Liver (tissue), 8 donors: ENCODE measurements at regions not wholly inside any gene's neighbourhood (a gene's known extent, or its start where the extent isn't known, plus 50 kb on each side); places are given as distances from the start of the nearest gene placed in this dataset.

Source experiments
- DNase-seq: peaks from one replicate; pipeline ENCODE4 v3.0.0-alpha.2; 2017; ENCODE audit warnings: low spot score
- H3K27ac ChIP-seq, 2 donors: one replicate each; pipeline ENCODE4 v1.7.0; 2013; ENCODE audit warnings: inconsistent platforms in 2 of 2, low read length in 2 of 2, control low read depth in 1 of 2, low read depth in 1 of 2, mild to moderate bottlenecking in 1 of 2
- H3K27me3 ChIP-seq, 4 donors: one replicate each; pipeline versions ENCODE4 v1.6.1 to v1.7.0; 2013; ENCODE audit warnings: low read length in 3 of 4, inconsistent platforms in 1 of 4, mild to moderate bottlenecking in 1 of 4, moderate library complexity in 1 of 4; ENCODE audit not compliant: control insufficient read depth in 4 of 4, insufficient read depth in 4 of 4
- H3K36me3 ChIP-seq, 4 donors: one replicate each; pipeline versions ENCODE4 v1.6.1 to v1.7.0; 2013; ENCODE audit warnings: low read length in 3 of 4, mild to moderate bottlenecking in 3 of 4, low read depth in 1 of 4, moderate library complexity in 1 of 4; ENCODE audit not compliant: control insufficient read depth in 4 of 4, insufficient read depth in 3 of 4
- H3K4me1 ChIP-seq, 4 donors: one replicate each; pipeline versions ENCODE4 v1.6.1 to v1.7.0; 2013; ENCODE audit warnings: low read length in 3 of 4, mild to moderate bottlenecking in 3 of 4, moderate library complexity in 1 of 4; ENCODE audit not compliant: control insufficient read depth in 4 of 4, insufficient read depth in 4 of 4
- H3K4me3 ChIP-seq, 3 donors: one replicate each; pipeline versions ENCODE4 v1.6.1 to v1.7.0; 2013; ENCODE audit warnings: low read length in 3 of 3, control low read depth in 1 of 3, low read depth in 1 of 3, mild to moderate bottlenecking in 1 of 3
- H3K9ac ChIP-seq, 2 donors: one replicate each; pipeline ENCODE4 v1.7.0; 2013; ENCODE audit warnings: low read length in 2 of 2, mild to moderate bottlenecking in 2 of 2, moderate library complexity in 2 of 2, control low read depth in 1 of 2, low read depth in 1 of 2
- H3K9me3 ChIP-seq, 4 donors: one replicate each; pipeline versions ENCODE4 v1.6.1 to v1.7.0; 2013; ENCODE audit warnings: low read length in 3 of 4; ENCODE audit not compliant: control insufficient read depth in 4 of 4
- EGR1 ChIP-seq, 2 donors: IDR thresholded peaks; 2 replicates each; pipeline ENCODE4 v1.6.1; 2016 to 2018; ENCODE audit warnings: antibody characterized with exemption in 2 of 2, low read depth in 2 of 2
- FOXA1 ChIP-seq: IDR thresholded peaks from 2 replicates; pipeline ENCODE4 v1.6.1; 2016; ENCODE audit warnings: antibody characterized with exemption
- FOXA2 ChIP-seq: IDR thresholded peaks from 2 replicates; pipeline ENCODE4 v1.6.1; 2016; ENCODE audit warnings: antibody characterized with exemption
- HNF4A ChIP-seq, 2 donors: conservative IDR thresholded peaks; 2 replicates each; pipeline ENCODE4 v1.6.1; 2016; ENCODE audit warnings: antibody characterized with exemption in 2 of 2, mild to moderate bottlenecking in 2 of 2
- HNF4G ChIP-seq: IDR thresholded peaks from 2 replicates; pipeline ENCODE4 v1.6.1; 2016; ENCODE audit warnings: antibody characterized with exemption
- JUND ChIP-seq, 2 donors: IDR thresholded peaks; 2 replicates each; pipeline ENCODE4 v1.6.1; 2016; ENCODE audit warnings: antibody characterized with exemption in 2 of 2
- MAX ChIP-seq: IDR thresholded peaks from 2 replicates; pipeline ENCODE4 v1.6.1; 2016; ENCODE audit warnings: antibody characterized with exemption
- NR2F2 ChIP-seq: IDR thresholded peaks from 2 replicates; pipeline ENCODE4 v1.6.1; 2016; ENCODE audit warnings: antibody characterized with exemption
- RAD21 ChIP-seq, 2 donors: IDR thresholded peaks; 2 replicates each; pipeline ENCODE4 v1.6.1; 2016; ENCODE audit warnings: antibody characterized with exemption in 2 of 2, mild to moderate bottlenecking in 2 of 2
- REST ChIP-seq: IDR thresholded peaks from 2 replicates; pipeline ENCODE4 v1.6.1; 2016; ENCODE audit warnings: antibody characterized with exemption, mild to moderate bottlenecking
- RXRA ChIP-seq, 2 donors: IDR thresholded peaks; 2 replicates each; pipeline ENCODE4 v1.6.1; 2017 to 2018; ENCODE audit warnings: antibody characterized with exemption in 2 of 2, mild to moderate bottlenecking in 1 of 2
- SP1 ChIP-seq: IDR thresholded peaks from 2 replicates; pipeline ENCODE4 v1.6.1; 2018; ENCODE audit warnings: antibody characterized with exemption, mild to moderate bottlenecking
- TAF1 ChIP-seq: conservative IDR thresholded peaks from 2 replicates; pipeline ENCODE4 v1.6.1; 2016; ENCODE audit warnings: antibody characterized with exemption, mild to moderate bottlenecking
- YY1 ChIP-seq: IDR thresholded peaks from 2 replicates; pipeline ENCODE4 v1.6.1; 2016; ENCODE audit warnings: antibody characterized with exemption, mild to moderate bottlenecking
- WGBS: extraction: QIAGEN DNeasy Blood & Tissue Kit; methylation state at CpG from one replicate; pipeline ENCODE4 v1.1.7; 2013; 5-methylcytosine and 5-hydroxymethylcytosine counted together
- TF ChIP-seq, protein P1 (sequence below): IDR thresholded peaks from 2 replicates; pipeline ENCODE4 v1.6.1; 2016; ENCODE audit warnings: antibody characterized with exemption
- TF ChIP-seq, protein P2 (sequence below): fragments of 150-350 bp; IDR thresholded peaks from 2 replicates; pipeline ENCODE4 v1.5.1; 2017; ENCODE audit warnings: improper control_type of control experiment, low read depth, low read length; ENCODE audit not compliant: missing input control
- TF ChIP-seq, protein P3 (sequence below): IDR thresholded peaks from 2 replicates; pipeline ENCODE4 v1.6.1; 2016; ENCODE audit warnings: antibody characterized with exemption
- donor health status: healthy.
- donor health status: healthy.
- donor health status: healthy.
- donor health status: healthy.
- donor health status: healthy.

DNA sequence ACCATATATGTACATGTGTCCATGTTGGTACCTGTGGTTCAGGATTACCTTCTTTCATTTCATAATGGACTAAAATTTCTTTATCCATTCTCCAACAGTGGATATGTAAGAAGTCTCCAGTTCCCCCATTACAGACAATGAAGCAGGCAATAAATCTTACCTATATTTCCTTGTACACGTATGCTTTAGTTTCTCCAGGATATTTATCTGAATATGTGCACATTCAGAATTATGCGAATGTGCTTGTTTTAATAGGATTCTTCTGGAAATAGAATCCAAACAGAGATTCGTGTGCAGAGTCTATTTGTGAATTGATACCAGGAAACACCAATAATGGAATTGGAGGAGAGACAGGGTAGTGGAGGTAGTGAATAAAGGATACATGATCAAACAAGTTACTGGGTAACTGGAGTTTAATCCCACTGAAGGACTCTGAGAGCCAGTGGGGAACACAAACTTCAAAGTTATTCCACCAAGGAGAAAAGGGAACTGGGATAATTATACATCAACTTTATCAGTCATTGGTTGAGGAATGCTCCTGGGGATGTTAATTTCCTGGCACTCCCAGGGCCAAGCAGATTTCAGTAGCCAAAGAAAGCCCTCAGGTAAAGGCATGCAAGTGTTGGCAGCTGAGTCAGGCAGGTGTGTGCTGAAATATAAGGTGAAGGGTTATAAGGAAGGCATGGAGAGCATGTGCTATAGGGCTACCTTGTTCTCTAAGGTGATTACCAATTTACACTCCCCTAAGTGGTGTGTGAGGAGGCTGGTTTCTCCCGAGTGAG, 374.9 kb upstream of the PBX1 start:
- WGBS: 60% methylated on average over 4 of the region's 4 CpGs
- DNase-seq: no peak
- Histone ChIP-seq H3K36me3 (no peaks in the 10 kb centered on the region), H3K27me3 (no peaks in the 10 kb centered on the region), H3K4me1 (no peaks in the 10 kb centered on the region), H3K9ac (no peak overlapping the region), H3K9me3 (no peaks in the 10 kb centered on the region), H3K27ac (no peak overlapping the region), H3K4me3 (no peak overlapping the region)
- no peak for TF ChIP-seq HNF4G
- no peak for TF ChIP-seq NR2F2
- no peak for TF ChIP-seq HNF4A (conservative IDR thresholded peaks at IDR 0.05)
- no peak for TF ChIP-seq TAF1
- no peak for TF ChIP-seq REST
- no peak for TF ChIP-seq JUND (IDR thresholded peaks at IDR 0.05)
- TF ChIP-seq, protein P1, sequence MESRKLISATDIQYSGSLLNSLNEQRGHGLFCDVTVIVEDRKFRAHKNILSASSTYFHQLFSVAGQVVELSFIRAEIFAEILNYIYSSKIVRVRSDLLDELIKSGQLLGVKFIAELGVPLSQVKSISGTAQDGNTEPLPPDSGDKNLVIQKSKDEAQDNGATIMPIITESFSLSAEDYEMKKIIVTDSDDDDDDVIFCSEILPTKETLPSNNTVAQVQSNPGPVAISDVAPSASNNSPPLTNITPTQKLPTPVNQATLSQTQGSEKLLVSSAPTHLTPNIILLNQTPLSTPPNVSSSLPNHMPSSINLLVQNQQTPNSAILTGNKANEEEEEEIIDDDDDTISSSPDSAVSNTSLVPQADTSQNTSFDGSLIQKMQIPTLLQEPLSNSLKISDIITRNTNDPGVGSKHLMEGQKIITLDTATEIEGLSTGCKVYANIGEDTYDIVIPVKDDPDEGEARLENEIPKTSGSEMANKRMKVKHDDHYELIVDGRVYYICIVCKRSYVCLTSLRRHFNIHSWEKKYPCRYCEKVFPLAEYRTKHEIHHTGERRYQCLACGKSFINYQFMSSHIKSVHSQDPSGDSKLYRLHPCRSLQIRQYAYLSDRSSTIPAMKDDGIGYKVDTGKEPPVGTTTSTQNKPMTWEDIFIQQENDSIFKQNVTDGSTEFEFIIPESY: no peak
- TF ChIP-seq, protein P2, sequence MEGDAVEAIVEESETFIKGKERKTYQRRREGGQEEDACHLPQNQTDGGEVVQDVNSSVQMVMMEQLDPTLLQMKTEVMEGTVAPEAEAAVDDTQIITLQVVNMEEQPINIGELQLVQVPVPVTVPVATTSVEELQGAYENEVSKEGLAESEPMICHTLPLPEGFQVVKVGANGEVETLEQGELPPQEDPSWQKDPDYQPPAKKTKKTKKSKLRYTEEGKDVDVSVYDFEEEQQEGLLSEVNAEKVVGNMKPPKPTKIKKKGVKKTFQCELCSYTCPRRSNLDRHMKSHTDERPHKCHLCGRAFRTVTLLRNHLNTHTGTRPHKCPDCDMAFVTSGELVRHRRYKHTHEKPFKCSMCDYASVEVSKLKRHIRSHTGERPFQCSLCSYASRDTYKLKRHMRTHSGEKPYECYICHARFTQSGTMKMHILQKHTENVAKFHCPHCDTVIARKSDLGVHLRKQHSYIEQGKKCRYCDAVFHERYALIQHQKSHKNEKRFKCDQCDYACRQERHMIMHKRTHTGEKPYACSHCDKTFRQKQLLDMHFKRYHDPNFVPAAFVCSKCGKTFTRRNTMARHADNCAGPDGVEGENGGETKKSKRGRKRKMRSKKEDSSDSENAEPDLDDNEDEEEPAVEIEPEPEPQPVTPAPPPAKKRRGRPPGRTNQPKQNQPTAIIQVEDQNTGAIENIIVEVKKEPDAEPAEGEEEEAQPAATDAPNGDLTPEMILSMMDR: no peak
- no peak for TF ChIP-seq YY1
- TF ChIP-seq, protein P3, sequence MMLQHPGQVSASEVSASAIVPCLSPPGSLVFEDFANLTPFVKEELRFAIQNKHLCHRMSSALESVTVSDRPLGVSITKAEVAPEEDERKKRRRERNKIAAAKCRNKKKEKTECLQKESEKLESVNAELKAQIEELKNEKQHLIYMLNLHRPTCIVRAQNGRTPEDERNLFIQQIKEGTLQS: no peak
- no peak for TF ChIP-seq MAX
- no peak for TF ChIP-seq RXRA (IDR thresholded peaks at IDR 0.05)
- no peak for TF ChIP-seq FOXA1
- TF ChIP-seq FOXA2: no peak
- TF ChIP-seq SP1: no peak
- no peak for TF ChIP-seq EGR1 (IDR thresholded peaks at IDR 0.05; ENCODE audit: low read depth in 2 of 2)
- no peak for TF ChIP-seq RAD21 (IDR thresholded peaks at IDR 0.05)
